ENCODE measurements at regions not wholly inside any gene's neighbourhood (a gene's known extent, or its start where the extent isn't known, plus 50 kb on each side); places are given as distances from the start of the nearest gene placed in this dataset.
A peak's percentile ranks its signal among the peaks of the same experiment; 100 is the strongest.

DNA sequence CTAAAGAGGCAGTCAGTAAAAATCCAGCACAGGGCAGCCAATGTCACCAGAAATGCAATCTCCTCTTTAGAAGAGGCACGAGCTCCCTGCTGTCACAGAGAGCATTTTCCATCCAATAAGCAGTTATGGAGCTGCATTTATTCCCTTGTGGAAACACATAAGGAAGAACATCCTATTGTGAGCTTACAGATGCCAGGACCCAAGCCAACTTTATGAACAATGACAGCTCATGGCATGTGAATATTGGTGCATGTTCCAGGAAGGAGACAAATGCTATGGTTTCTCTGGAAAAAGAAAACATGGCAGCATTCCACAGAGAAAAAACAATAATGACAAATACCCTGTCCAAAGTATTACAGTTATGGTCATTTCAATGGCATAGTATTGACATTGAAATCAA lies 955.6 kb downstream of the UQCRFS1 start:
- no peak overlapping the region for H3K4me3 ChIP-seq (ENCODE audit: low read length)
- TF ChIP-seq, protein P1, sequence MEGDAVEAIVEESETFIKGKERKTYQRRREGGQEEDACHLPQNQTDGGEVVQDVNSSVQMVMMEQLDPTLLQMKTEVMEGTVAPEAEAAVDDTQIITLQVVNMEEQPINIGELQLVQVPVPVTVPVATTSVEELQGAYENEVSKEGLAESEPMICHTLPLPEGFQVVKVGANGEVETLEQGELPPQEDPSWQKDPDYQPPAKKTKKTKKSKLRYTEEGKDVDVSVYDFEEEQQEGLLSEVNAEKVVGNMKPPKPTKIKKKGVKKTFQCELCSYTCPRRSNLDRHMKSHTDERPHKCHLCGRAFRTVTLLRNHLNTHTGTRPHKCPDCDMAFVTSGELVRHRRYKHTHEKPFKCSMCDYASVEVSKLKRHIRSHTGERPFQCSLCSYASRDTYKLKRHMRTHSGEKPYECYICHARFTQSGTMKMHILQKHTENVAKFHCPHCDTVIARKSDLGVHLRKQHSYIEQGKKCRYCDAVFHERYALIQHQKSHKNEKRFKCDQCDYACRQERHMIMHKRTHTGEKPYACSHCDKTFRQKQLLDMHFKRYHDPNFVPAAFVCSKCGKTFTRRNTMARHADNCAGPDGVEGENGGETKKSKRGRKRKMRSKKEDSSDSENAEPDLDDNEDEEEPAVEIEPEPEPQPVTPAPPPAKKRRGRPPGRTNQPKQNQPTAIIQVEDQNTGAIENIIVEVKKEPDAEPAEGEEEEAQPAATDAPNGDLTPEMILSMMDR (IDR thresholded peaks at IDR 0.05; ENCODE audit: insufficient read depth, low read depth, low read length, missing control alignments) = no peak
- no peak for DNase-seq (ENCODE audit: low read depth)

DNA sequence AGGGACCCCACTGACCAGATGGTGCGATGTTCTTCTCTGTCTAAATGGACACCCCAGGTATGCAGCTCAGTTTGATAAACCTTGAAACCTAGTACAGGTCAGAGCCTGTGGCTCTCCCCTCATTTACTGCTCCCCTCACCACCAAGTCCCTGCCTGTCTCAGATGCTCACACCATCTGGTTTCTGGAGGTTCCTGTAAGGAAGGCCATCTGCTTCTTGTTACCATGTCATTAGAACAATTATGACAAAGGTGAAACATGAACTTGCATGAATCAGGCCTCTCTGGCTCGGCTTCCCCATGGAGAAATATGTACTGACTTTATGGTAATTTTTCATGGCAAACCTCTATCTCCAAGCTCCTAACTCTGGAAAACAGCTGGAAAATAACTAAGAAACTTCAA lies 965.7 kb downstream of the UQCRFS1 start:
- no peak overlapping the region for H3K4me3 ChIP-seq (ENCODE audit: low read length)
- no peak for DNase-seq (ENCODE audit: low read depth)
- TF ChIP-seq, protein P1 (IDR thresholded peaks at IDR 0.05; ENCODE audit: insufficient read depth, low read depth, low read length, missing control alignments) = no peak

DNA sequence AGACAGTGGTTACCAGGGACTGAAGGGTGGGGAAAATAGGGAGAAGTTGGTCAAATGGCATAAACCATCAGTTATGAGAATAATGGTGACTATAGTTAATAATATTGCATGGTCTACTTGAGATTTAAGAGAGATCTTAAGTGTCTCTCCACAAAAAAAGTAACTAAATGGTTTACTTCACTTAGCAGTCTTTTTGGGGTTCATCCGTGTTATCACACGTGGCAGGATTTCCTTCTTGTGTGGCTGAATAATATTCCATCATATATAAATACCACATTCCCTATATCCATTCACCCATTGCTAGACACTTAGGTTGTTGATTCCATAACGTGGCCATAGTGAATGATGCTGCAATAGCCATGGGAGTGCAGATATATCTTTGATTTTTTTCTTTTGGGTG lies 967.0 kb downstream of the UQCRFS1 start:
- TF ChIP-seq, protein P1 (IDR thresholded peaks at IDR 0.05; ENCODE audit: insufficient read depth, low read depth, low read length, missing control alignments) = no peak
- no peak overlapping the region for H3K4me3 ChIP-seq (ENCODE audit: low read length)
- DNase-seq (ENCODE audit: low read depth) = no peak

DNA sequence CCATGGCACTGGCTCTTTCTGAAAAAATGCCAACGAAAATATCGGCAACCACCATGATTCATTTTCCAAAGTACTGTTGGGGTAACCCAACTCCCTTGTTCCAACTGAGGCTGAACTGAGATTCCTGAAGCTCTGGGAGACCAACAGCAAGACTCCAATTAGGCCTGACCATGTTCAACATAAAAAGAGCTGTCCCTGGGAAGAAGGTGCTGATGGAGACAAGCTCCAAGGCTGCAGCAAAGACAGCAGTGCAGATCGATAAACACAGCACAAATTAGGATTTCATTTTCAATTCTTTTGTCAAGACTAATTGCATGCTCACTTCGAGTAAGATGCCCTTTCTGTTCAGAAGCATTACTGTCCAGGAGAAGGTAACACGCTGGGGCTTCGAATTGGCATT lies 968.0 kb downstream of the UQCRFS1 start:
- H3K4me3 ChIP-seq (ENCODE audit: low read length) = no peak overlapping the region
- no peak for DNase-seq (ENCODE audit: low read depth)
- TF ChIP-seq, protein P1 (IDR thresholded peaks at IDR 0.05; ENCODE audit: insufficient read depth, low read depth, low read length, missing control alignments) = no peak

DNA sequence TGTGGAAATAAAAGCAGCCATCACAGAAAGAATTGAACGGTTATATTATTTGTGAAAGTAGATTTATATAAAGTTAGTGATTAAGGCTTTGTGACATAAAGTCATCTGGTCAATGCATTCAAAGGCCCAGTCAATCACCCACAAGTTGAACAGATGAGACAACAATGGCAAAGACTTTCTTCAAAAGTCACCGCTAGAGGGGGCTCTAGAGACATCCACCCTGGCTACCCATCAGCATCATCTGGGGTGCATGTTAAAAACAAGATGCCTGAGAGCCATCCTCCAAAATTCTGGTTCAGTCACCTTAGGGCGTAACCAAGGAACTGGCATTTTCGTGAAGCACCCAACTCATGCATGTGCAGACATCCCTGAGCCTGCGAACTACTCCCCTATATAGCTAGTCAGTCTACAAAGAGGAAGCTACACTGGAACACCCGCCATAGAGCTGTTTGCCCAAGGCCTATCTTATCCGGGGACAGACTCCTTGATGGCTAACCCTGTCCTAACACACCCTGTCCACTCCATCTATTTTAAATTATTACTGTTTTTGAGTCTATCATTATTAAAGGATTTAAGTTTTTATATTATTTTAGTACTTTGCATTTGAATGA lies 970.5 kb downstream of the UQCRFS1 start:
- peak; percentile 3 for DNase-seq (ENCODE audit: low read depth)
- TF ChIP-seq, protein P1 (IDR thresholded peaks at IDR 0.05; ENCODE audit: insufficient read depth, low read depth, low read length, missing control alignments) = peak; percentile 5
- no peak overlapping the region for H3K4me3 ChIP-seq (ENCODE audit: low read length)

DNA sequence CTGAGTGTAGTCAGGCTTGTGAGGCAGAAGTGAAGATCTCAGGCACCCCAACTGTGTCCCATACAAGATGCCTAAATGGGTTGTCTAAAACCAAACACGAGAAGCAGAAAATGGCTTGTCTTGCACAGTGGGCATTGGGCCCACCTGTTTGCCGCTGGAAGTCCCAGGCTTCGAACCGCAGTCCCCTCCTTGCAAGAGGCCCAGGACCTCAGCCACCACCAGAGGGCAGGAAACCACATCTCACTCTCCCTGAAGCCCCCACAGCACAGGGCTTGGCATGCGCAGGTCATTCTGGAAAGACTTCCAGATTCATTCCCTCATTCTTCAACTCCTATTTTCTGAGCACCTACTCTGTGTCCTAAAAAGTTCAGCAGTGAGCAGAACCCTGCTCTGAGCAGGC lies 973.7 kb downstream of the UQCRFS1 start:
- no peak overlapping the region for H3K4me3 ChIP-seq (ENCODE audit: low read length)
- TF ChIP-seq, protein P1 (IDR thresholded peaks at IDR 0.05; ENCODE audit: insufficient read depth, low read depth, low read length, missing control alignments) = no peak
- DNase-seq (ENCODE audit: low read depth) = no peak

DNA sequence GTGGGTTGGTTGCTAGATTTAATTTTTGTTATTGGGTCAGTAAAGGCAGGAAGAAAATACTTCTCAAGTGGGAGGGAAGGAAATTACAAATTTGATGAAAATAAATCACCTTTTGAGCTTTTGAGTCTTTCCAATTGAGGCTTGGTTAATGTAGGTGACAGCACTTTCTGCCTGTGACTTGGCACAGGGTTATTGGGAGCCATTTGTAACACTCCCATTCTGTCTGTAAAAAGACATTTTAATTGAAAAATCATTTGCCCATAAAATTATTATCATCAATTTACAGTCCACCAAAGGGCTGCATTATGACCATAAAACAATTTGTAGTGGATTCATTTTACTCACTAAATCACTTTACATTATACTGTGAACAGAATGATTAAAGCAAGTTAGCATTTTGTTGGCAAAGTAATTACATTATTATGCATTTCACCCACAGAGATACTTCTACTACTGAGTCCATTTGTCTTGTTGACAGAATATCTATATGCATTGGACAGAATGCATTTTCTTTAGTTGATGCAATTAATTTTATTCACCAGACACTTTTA lies 974.6 kb downstream of the UQCRFS1 start:
- no peak for DNase-seq (ENCODE audit: low read depth)

More for the DNA sequence above, 974.6 kb downstream of the UQCRFS1 start:
- TF ChIP-seq, protein P1 (IDR thresholded peaks at IDR 0.05; ENCODE audit: insufficient read depth, low read depth, low read length, missing control alignments) = no peak
- no peak overlapping the region for H3K4me3 ChIP-seq (ENCODE audit: low read length)

Data from epithelial cell of esophagus (primary cell).